Neural cell (in vitro differentiated cells): ENCODE measurements at regions not wholly inside any gene's neighbourhood (a gene's known extent, or its start where the extent isn't known, plus 50 kb on each side); places are given as distances from the start of the nearest gene placed in this dataset.

Experiments
- H2AFZ ChIP-seq: fragments of 200-600, 300-800 bp; sonication (generic), shearing (Covaris generic); 2 replicates; pipeline ENCODE4 v1.6.0; 2014; ENCODE audit warnings: low read depth, mild to moderate bottlenecking, antibody characterized with exemption, low read length, moderate library complexity
- H3F3A ChIP-seq: fragments of 200-600 bp; shearing (Covaris generic); 2 replicates; pipeline ENCODE4 v1.6.1; 2016; ENCODE audit warnings: mild to moderate bottlenecking, moderate library complexity, mixed read lengths, antibody characterized with exemption, low read length; ENCODE audit not compliant: insufficient read depth, poor library complexity, severe bottlenecking
- H3K27ac ChIP-seq: fragments of 200-600, 300-800 bp; sonication (generic), shearing (Covaris generic); 2 replicates; pipeline ENCODE4 v1.5.1; 2014; ENCODE audit warnings: mild to moderate bottlenecking, low read length, moderate library complexity
- H3K27me3 ChIP-seq: fragments of 300-800, 200-600 bp; sonication (generic), shearing (Covaris generic); 2 replicates; pipeline ENCODE4 v1.6.0; 2014; ENCODE audit warnings: mild to moderate bottlenecking, low read depth, low read length, moderate library complexity; ENCODE audit not compliant: insufficient read depth
- H3K36me3 ChIP-seq: fragments of 300-800, 200-600 bp; sonication (generic), shearing (Covaris generic); 2 replicates; pipeline ENCODE4 v1.5.1; 2014; ENCODE audit warnings: mild to moderate bottlenecking, antibody characterized with exemption, low read length, moderate library complexity; ENCODE audit not compliant: insufficient read depth
- H3K4me2 ChIP-seq: fragments of 300-800, 200-600 bp; sonication (generic), shearing (Covaris generic); 2 replicates; pipeline ENCODE4 v1.6.0; 2014; ENCODE audit warnings: mild to moderate bottlenecking, low read length
- H3K4me3 ChIP-seq: fragments of 300-800, 200-600 bp; sonication (generic), shearing (Covaris generic); 2 replicates; pipeline ENCODE4 v1.5.1; 2014; ENCODE audit warnings: mild to moderate bottlenecking, low read length, moderate library complexity
- H3K79me2 ChIP-seq: fragments of 200-600 bp; shearing (Covaris generic); replicated peaks from 2 replicates; pipeline ENCODE4 v1.6.0; 2014; ENCODE audit warnings: mild to moderate bottlenecking, low read length, moderate library complexity; ENCODE audit not compliant: insufficient read depth
- H3K9ac ChIP-seq: fragments of 300-800, 200-600 bp; sonication (generic), shearing (Covaris generic); 2 replicates; pipeline ENCODE4 v1.6.1; 2016; ENCODE audit warnings: mild to moderate bottlenecking, low read length, mixed read lengths
- H3K9me2 ChIP-seq: fragments of 200-600 bp; shearing (Covaris generic); 2 replicates; pipeline ENCODE4 v1.6.1; 2016; ENCODE audit warnings: mild to moderate bottlenecking, low read length, mixed read lengths; ENCODE audit not compliant: insufficient read depth
- H3K9me3 ChIP-seq: fragments of 200-600, 300-800 bp; sonication (generic), shearing (Covaris generic); 2 replicates; pipeline ENCODE4 v1.6.1; 2016; ENCODE audit warnings: mild to moderate bottlenecking, mixed run types, low read length, moderate library complexity, mixed read lengths
- H4K20me1 ChIP-seq: fragments of 200-600 bp; shearing (Covaris generic); 2 replicates; pipeline ENCODE4 v1.6.1; 2016; ENCODE audit warnings: mild to moderate bottlenecking, mixed run types; ENCODE audit not compliant: insufficient read depth
- EP300 ChIP-seq: fragments of 450-650 bp; conservative IDR thresholded peaks from 2 replicates; pipeline ENCODE4 v1.6.1; 2014; ENCODE audit warnings: antibody characterized with exemption, mild to moderate bottlenecking, moderate library complexity; ENCODE audit not compliant: poor library complexity, severe bottlenecking
- EZH2 ChIP-seq: fragments of 200-600, 300-800 bp; shearing (Covaris generic), sonication (generic); IDR thresholded peaks from 2 replicates; pipeline ENCODE4 v1.6.1; 2014; ENCODE audit warnings: antibody characterized with exemption, low read length, borderline replicate concordance, mild to moderate bottlenecking; ENCODE audit not compliant: insufficient read depth, poor library complexity, severe bottlenecking
- MXI1 ChIP-seq: fragments of 450-650 bp; conservative IDR thresholded peaks from 2 replicates; pipeline ENCODE4 v1.6.1; 2014; ENCODE audit warnings: antibody characterized with exemption, mild to moderate bottlenecking; ENCODE audit not compliant: poor library complexity, severe bottlenecking
- POLR2AphosphoS5 ChIP-seq: IDR thresholded peaks from 2 replicates; pipeline ENCODE4 v1.6.1; 2012
- RAD21 ChIP-seq: fragments of 450-650 bp; conservative IDR thresholded peaks from 2 replicates; pipeline ENCODE4 v1.6.1; 2014; ENCODE audit warnings: antibody characterized with exemption, mild to moderate bottlenecking, moderate library complexity
- REST ChIP-seq: IDR thresholded peaks from 2 replicates; pipeline ENCODE4 v1.6.1; 2012; ENCODE audit warnings: borderline replicate concordance
- SMC3 ChIP-seq: fragments of 450-650 bp; conservative IDR thresholded peaks from 2 replicates; pipeline ENCODE4 v1.6.1; 2014; ENCODE audit warnings: antibody characterized with exemption, mild to moderate bottlenecking, moderate library complexity; ENCODE audit not compliant: poor library complexity
- TAF1 ChIP-seq: IDR thresholded peaks from 2 replicates; pipeline ENCODE4 v1.6.1; 2012; ENCODE audit warnings: low read depth
- TF ChIP-seq, protein P1 (sequence below): fragments of 450-650 bp; IDR thresholded peaks from 2 replicates; pipeline ENCODE4 v1.5.1; 2014; ENCODE audit warnings: antibody characterized with exemption, mild to moderate bottlenecking, moderate library complexity; ENCODE audit not compliant: poor library complexity, severe bottlenecking

GRCh38 chr7:112882022-112882421 is 91.8 kb upstream of the TMEM168 start:
- no peak overlapping the region for H2AFZ ChIP-seq
- H3K36me3 ChIP-seq = no peaks in the 10 kb centered on the region
- H3K27ac ChIP-seq = no peak overlapping the region
- H3K9me2 ChIP-seq = no peaks in the 10 kb centered on the region
- no peaks in the 10 kb centered on the region for H3K27me3 ChIP-seq
- no peak overlapping the region for H3K9ac ChIP-seq
- H3K9me3 ChIP-seq = no peaks in the 10 kb centered on the region
- H3F3A ChIP-seq = no peaks in the 10 kb centered on the region
- no peaks in the 10 kb centered on the region for H3K79me2 ChIP-seq
- no peaks in the 10 kb centered on the region for H4K20me1 ChIP-seq
- TF ChIP-seq, protein P1, sequence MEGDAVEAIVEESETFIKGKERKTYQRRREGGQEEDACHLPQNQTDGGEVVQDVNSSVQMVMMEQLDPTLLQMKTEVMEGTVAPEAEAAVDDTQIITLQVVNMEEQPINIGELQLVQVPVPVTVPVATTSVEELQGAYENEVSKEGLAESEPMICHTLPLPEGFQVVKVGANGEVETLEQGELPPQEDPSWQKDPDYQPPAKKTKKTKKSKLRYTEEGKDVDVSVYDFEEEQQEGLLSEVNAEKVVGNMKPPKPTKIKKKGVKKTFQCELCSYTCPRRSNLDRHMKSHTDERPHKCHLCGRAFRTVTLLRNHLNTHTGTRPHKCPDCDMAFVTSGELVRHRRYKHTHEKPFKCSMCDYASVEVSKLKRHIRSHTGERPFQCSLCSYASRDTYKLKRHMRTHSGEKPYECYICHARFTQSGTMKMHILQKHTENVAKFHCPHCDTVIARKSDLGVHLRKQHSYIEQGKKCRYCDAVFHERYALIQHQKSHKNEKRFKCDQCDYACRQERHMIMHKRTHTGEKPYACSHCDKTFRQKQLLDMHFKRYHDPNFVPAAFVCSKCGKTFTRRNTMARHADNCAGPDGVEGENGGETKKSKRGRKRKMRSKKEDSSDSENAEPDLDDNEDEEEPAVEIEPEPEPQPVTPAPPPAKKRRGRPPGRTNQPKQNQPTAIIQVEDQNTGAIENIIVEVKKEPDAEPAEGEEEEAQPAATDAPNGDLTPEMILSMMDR = no peak
- TF ChIP-seq MXI1 (no peak), SMC3 (no peak), EZH2 (no peak), EP300 (no peak), POLR2AphosphoS5 (no peak), REST (no peak), RAD21 (no peak), TAF1 (no peak)
- H3K4me3 ChIP-seq = no peak overlapping the region
- H3K4me2 ChIP-seq = no peak overlapping the region

DNA sequence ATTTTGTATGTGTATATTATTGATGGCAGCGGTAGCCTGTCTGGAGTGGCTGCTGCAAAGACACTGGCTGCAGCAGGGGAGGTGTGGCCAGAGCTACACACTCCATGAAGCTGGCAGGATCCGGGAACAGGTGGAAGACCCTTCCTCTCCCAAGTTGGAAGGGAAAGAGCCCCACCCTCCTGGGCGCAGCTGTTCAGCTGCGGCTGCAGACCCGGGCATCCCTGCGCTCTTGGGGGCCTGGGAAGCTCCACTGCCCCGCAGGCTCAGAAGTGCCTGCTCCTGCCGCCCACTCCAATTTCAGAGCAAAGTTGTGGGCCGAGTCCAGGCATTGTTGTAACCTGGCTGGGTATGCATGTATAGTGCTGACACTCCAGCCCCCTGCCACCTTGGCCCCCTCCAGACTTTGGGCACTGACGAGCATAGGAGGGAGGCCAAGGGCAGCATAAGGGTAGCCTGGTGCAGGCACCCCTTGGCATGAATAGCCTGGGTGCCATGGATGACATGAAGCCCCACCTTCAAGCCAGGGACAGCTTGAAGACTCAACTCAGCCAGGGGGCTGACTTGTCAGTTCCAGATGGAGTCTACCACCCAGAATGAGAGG is 90.7 kb upstream of the TMEM168 start:
- H3K79me2 ChIP-seq = peaks cover 4% of the 10 kb centered on the region
- H3K27ac ChIP-seq = no peak overlapping the region
- no peak overlapping the region for H3K9ac ChIP-seq
- no peaks in the 10 kb centered on the region for H3K9me3 ChIP-seq
- H3K4me2 ChIP-seq = no peak overlapping the region
- H4K20me1 ChIP-seq = no peaks in the 10 kb centered on the region
- TF ChIP-seq REST (no peak), EZH2 (no peak), EP300 (no peak), TAF1 (no peak), RAD21 (no peak), POLR2AphosphoS5 (no peak), SMC3 (no peak), MXI1 (no peak)
- TF ChIP-seq, protein P1 = no peak
- no peaks in the 10 kb centered on the region for H3K27me3 ChIP-seq
- H3K4me3 ChIP-seq = no peak overlapping the region
- no peak overlapping the region for H2AFZ ChIP-seq
- H3K9me2 ChIP-seq = no peaks in the 10 kb centered on the region
- no peaks in the 10 kb centered on the region for H3K36me3 ChIP-seq
- no peaks in the 10 kb centered on the region for H3F3A ChIP-seq
